ENCODE measurements at regions not wholly inside any gene's neighbourhood (a gene's known extent, or its start where the extent isn't known, plus 50 kb on each side); places are given as distances from the start of the nearest gene placed in this dataset.

- TF ChIP-seq, protein P1, sequence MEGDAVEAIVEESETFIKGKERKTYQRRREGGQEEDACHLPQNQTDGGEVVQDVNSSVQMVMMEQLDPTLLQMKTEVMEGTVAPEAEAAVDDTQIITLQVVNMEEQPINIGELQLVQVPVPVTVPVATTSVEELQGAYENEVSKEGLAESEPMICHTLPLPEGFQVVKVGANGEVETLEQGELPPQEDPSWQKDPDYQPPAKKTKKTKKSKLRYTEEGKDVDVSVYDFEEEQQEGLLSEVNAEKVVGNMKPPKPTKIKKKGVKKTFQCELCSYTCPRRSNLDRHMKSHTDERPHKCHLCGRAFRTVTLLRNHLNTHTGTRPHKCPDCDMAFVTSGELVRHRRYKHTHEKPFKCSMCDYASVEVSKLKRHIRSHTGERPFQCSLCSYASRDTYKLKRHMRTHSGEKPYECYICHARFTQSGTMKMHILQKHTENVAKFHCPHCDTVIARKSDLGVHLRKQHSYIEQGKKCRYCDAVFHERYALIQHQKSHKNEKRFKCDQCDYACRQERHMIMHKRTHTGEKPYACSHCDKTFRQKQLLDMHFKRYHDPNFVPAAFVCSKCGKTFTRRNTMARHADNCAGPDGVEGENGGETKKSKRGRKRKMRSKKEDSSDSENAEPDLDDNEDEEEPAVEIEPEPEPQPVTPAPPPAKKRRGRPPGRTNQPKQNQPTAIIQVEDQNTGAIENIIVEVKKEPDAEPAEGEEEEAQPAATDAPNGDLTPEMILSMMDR (IDR thresholded peaks at IDR 0.05): no peak
- TF ChIP-seq POLR2A (IDR thresholded peaks at IDR 0.05): no peak
These were observed 892.5 kb upstream of the LRRTM1 start for GRCh38 chr2:81196933-81197628.
